ENCODE measurements at regions not wholly inside any gene's neighbourhood (a gene's known extent, or its start where the extent isn't known, plus 50 kb on each side); places are given as distances from the start of the nearest gene placed in this dataset.

DNA sequence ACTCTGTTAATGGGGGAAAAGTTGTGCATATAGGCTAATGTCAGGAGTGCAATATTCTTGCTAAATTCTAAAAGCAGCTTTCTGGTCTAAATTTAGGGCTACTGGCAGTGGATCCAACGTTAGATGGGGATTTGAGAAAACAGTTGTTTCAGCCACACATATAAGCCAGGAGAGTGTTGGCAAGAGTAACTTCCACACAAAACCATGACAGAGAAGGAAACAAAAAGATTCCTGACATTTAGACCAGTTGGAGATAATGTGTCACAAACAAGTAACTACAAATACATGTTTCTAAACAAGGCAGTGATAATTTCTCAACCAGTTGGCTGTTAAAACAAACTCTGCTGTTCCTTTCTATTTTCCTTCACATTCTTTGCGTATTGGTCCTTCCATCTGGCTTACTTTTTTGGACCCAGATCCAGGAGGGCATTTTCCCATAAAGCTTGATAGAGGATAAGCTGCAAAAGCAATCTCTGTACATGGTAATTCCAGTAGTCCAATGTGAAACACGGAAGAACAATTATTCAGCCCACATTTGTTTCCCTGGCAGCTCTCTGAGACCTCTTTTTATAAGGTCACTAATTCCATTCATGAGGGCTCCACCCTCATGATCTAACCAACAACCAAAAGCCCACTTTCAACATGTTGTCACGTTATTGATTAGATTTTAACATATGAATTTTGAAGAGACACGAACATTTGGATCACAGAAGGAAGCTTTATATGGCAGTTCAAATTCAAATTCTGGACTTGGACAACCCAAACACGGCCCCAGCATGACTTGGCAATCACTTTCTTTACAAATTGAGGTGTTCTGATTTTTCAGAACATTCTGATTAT is 1888.6 kb downstream of the MRPL39 start:
- no peaks in the 10 kb centered on the region for H3K4me1 ChIP-seq (ENCODE audit: low read depth)
- DNase-seq (no peak), ATAC-seq (no peak)
- peaks cover 50% of the 10 kb centered on the region for H3K9me3 ChIP-seq
- no peaks in the 10 kb centered on the region for H3K36me3 ChIP-seq (ENCODE audit: low read depth)
- intact Hi-C loops (cut with DNase I, micrococcal nuclease): no loop called here
- no peak overlapping the region for H3K4me3 ChIP-seq
- TF ChIP-seq, protein P1, sequence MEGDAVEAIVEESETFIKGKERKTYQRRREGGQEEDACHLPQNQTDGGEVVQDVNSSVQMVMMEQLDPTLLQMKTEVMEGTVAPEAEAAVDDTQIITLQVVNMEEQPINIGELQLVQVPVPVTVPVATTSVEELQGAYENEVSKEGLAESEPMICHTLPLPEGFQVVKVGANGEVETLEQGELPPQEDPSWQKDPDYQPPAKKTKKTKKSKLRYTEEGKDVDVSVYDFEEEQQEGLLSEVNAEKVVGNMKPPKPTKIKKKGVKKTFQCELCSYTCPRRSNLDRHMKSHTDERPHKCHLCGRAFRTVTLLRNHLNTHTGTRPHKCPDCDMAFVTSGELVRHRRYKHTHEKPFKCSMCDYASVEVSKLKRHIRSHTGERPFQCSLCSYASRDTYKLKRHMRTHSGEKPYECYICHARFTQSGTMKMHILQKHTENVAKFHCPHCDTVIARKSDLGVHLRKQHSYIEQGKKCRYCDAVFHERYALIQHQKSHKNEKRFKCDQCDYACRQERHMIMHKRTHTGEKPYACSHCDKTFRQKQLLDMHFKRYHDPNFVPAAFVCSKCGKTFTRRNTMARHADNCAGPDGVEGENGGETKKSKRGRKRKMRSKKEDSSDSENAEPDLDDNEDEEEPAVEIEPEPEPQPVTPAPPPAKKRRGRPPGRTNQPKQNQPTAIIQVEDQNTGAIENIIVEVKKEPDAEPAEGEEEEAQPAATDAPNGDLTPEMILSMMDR (IDR thresholded peaks at IDR 0.05): no peak

DNA sequence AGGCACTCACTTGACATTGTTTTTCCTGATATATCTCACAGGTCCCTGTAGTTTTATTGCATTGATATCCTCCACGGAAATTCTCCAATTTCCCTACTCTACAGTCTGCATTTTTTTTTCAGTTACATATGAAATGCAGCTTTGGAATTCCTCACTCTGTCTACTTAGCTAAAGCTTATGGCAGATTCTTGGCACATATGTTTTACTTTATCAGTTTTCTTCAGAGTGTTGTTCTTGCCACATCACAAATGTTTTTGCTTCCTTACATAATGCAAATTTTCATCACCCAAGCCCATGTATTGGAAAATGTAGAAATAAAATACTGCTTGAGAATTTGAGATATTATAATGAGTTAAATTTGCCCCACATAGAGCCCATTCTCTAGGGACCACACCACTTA is 1895.1 kb downstream of the MRPL39 start:
- DNase-seq: no peak
- Histone ChIP-seq H3K36me3 (ENCODE audit: low read depth) (no peaks in the 10 kb centered on the region), H3K9me3 (peaks cover 47% of the 10 kb centered on the region), H3K4me1 (ENCODE audit: low read depth) (no peaks in the 10 kb centered on the region), H3K4me3 (no peak overlapping the region)
- TF ChIP-seq, protein P1 (IDR thresholded peaks at IDR 0.05): no peak
- ATAC-seq: no peak
- intact Hi-C loops (cut with DNase I, micrococcal nuclease): no loop called here

DNA sequence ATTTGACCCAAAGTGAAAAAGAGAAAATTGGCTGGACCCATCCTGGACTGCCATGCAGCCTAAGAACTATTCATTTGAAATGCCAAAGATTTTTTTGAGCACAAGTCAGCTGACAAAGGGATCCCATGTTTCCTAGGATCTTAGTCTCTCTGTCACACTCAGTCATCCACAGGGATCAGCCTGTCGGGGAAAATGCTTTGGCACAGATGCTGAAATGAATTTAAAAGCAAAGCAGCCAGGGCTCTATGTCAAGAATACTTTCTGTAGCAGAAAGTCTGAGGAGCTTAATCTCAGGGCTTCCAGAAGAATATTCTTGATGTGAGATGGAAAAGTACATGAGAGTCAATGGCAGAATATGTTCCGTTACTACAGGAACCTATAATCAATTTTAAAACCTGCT is 1900.8 kb downstream of the MRPL39 start:
- intact Hi-C loops (cut with DNase I, micrococcal nuclease): no loop called here
- TF ChIP-seq, protein P1 (IDR thresholded peaks at IDR 0.05): no peak
- no peaks in the 10 kb centered on the region for H3K36me3 ChIP-seq (ENCODE audit: low read depth)
- ATAC-seq (no peak), DNase-seq (no peak)
- peaks cover 51% of the 10 kb centered on the region for H3K9me3 ChIP-seq
- no peaks in the 10 kb centered on the region for H3K4me1 ChIP-seq (ENCODE audit: low read depth)
- no peak overlapping the region for H3K4me3 ChIP-seq

DNA sequence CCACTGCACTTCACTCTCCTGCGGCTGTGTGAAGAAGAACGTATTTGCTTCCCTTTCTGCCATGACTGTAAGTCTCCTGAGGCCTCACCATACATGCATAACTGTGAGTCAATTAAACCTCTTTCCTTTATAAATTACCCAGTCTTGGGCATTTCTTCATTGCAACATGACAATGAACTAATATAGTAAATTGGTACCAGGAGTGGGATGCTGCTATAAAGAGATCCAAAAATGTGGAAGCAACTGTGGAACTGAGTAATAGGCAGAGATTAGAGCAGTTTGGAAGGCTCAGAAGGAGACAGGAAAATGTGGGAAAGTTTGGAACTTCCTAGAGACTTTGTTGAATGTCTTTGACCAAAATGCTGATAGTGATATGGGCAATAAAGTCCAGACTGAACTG is 1907.9 kb downstream of the MRPL39 start:
- Histone ChIP-seq H3K4me1 (ENCODE audit: low read depth) (no peaks in the 10 kb centered on the region), H3K9me3 (peaks cover 55% of the 10 kb centered on the region), H3K36me3 (ENCODE audit: low read depth) (no peaks in the 10 kb centered on the region), H3K4me3 (no peak overlapping the region)
- no peak for DNase-seq
- TF ChIP-seq, protein P1 (IDR thresholded peaks at IDR 0.05): no peak
- intact Hi-C loops (cut with DNase I, micrococcal nuclease): no loop called here
- ATAC-seq: no peak

DNA sequence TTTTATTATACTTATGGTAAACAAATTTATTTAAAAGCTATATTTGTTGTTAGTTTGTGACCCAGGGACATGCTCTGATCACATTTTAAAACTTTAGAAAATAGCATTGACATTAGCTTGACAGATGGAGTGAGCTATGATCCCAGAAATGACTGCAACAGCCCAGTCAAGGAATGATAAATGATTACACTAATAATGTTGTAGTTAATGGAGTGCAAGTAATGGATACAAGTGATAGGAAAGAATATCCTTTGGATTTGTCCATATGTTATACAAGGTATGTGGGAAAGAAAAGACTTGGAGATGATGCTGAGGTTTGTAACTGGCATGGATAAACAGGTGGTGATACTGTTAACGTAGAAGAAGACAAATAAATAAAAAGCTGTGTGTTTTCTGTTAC is 1908.7 kb downstream of the MRPL39 start:
- no peak for DNase-seq
- Histone ChIP-seq H3K4me1 (ENCODE audit: low read depth) (no peaks in the 10 kb centered on the region), H3K9me3 (peaks cover 48% of the 10 kb centered on the region), H3K36me3 (ENCODE audit: low read depth) (no peaks in the 10 kb centered on the region), H3K4me3 (no peak overlapping the region)
- no peak for ATAC-seq
- intact Hi-C loops (cut with DNase I, micrococcal nuclease): no loop called here
- TF ChIP-seq, protein P1 (IDR thresholded peaks at IDR 0.05): no peak

Data from mucosa of descending colon (tissue), 3 donors.